GM19438 (cell line): ENCODE measurements at regions not wholly inside any gene's neighbourhood (a gene's known extent, or its start where the extent isn't known, plus 50 kb on each side); places are given as distances from the start of the nearest gene placed in this dataset.

ENCODE experiments used
- ATAC-seq: cut with Tn5 transposase; IDR thresholded peaks from one replicate; pipeline ENCODE4 v1.9.1; 2021; ENCODE audit warnings: low read depth; ENCODE audit not compliant: unreplicated experiment

- ATAC-seq: no peak
These were observed 152.3 kb upstream of the ZNF516 start for GRCh38 chr18:76647322-76647721.

DNA sequence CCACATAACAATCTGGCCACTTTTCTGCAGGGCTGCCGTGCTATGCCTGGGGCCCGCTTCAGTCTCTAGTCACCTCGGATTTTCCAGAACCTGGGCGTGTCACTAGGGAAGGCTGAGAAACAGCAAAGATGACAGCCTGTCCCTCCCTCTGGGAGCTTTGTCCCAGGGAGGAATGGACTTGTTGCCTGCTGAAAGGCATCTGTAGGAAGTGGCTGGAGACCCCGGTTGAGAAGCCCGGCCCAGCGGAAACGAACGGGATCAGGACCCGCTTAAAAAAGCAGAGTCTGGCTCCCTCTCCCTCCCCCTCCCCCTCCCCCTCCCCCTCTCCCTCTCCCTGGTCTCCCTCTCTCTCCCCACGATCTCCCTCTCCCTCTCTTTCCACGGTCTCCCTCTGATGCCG lies 149.5 kb upstream of the ZNF516 start:
- no peak for ATAC-seq

- ATAC-seq: no peak
These were observed 149.0 kb upstream of the ZNF516 start for GRCh38 chr18:76643996-76644395.

- no peak for ATAC-seq
These were observed 148.2 kb upstream of the ZNF516 start for GRCh38 chr18:76643199-76643598.

GRCh38 chr18:76640438-76640837 lies 145.4 kb upstream of the ZNF516 start:
- no peak for ATAC-seq

DNA sequence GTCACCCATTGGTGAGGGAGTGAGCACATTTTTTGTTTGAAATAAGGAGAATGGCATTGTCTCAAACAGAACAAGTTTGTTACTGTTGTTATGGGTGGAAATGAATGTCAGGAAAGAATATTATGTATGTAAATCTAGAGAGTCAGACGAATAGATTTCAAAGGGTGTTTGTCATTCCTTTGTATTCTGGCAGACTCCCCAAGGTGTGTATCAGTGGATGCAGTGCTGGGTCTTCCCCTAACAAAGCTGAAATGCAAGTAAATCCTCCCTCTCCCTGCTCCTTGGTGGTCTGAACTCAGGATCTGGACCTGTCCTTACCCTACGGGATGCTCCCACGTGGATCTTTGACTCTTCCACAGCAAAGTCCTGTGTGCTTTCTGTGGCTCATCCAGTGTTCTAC lies 139.5 kb upstream of the ZNF516 start:
- ATAC-seq: no peak

DNA sequence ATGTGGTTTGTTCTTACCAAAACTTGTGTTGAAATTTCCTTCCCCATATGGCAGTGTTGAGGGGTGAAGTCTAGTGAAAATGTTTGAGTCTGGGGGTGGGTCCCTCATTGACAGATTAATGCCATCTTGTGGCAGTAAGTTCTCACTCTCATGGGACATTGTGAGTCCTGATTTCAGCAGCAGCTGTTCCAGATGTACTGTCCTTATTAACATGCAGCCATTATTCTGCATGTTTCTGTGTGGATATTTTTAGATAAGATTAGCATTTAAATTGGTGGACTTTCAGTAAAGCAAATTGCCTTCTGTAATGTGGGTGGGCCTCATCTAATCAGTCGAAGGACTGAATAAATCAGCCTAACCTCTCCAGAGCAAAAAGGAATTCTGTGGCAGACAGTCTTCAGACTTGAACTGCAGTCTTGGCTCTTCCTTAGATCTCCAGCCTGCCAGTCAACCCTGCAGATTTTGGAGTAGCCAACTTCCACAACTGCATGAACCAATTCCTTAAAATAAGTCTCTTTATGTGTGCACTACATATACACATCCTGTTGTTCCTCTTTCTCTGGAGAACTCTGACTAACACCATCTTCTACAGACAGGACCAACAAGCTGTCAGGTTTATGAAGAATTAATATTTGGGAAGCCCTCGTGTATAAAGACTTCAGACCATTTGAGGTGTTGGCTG lies 138.7 kb upstream of the ZNF516 start:
- ATAC-seq: no peak

GRCh38 chr18:76627444-76627843 lies 132.4 kb upstream of the ZNF516 start:
- ATAC-seq: no peak

DNA sequence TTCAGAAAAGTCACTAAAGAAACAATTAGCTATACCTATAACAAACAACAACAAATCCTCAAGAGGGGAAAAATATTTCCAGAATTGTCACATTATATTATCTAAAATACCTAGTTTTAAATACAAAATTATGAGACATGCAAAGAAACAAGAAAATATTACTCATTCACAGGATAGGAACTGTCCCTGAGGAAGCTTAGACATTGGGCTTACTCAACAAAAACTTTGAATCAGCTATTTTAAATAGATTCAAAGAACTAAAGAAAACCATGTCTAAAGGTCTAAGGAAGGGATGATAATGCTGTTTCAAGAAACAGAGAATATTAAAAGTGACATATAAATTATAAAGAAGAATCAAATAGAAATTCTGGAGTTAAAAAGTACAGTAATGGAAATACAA lies 131.9 kb upstream of the ZNF516 start:
- ATAC-seq: no peak

DNA sequence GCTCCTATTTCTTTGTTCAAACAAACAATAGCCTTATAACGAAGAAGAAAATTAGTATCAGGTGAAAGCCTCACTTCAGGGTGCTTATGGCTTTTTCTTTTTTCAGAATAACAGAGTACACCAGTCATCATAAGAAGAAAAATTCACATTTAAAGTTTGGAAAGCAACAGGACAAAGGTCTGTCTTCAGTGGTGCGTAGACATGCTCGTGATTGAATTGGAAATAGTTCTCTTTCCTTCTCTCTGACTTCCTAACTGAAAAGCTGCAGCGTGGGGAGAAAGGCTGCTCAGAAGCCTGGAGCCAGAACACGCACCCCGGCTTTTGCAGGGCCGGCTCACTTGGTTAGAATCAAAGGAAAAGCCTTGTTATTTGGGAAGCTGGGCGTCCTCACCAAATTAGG lies 127.6 kb upstream of the ZNF516 start:
- ATAC-seq: no peak

GRCh38 chr18:76621782-76622495 lies 126.9 kb upstream of the ZNF516 start:
- ATAC-seq: no peak

DNA sequence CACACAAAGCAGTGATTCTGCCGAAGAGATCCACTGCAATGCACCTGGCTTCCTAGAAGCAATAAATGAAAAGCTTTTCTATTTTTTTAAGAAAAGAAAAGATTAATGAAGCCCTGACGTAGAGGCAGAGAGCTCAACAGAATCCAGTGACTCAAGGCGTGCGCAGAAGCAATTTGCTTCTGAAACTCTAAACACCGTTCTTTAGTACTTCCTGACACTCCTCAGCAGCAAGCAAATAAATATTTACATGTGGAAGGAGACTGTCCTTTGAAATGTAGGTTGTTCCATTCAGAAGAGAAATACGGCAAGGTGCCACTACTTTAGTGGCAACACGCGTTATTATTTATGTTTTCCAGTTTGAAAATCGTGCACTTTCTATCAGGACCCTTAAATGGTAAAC lies 126.2 kb upstream of the ZNF516 start:
- no peak for ATAC-seq

DNA sequence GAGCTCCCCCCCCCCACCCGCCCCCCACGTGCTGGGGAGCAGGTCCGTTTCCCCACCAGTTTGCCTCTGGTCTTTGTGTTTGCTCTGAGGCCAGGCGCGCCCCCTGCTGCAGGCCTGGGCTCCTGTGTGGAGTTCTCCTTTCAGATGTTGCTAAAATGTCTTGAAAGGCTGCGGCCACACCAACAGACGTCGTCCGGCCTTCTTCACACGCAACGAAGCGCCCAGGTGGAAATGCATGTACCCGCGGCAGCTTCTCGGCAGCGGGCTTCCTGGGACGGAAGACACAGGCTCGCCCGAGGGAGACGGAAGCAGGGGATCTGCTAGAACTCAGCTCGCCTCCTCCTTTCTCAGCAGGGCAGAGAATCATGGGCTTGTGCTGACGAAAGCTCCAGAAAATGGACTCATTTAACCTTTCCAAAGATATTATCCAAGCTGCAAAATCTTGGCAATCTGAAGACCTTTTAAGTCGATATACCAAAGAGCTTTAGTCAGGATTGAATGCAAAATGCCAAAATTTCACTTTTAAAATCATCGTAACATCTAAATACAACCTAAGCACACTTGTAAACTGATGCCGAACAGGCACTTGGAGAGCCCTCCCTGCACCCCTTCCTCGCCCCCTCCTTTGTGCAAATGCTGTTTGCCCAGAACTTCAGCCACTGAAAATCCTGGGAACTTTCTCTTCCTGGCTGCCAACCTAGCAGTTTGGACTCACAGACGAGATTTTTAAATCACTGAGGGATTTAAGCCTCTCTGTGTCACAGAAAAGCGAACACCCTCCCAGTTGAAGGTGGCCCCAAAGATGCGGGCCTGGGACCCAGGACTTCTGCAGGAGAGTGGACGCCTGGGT lies 125.5 kb upstream of the ZNF516 start:
- peak; percentile 92 for ATAC-seq

DNA sequence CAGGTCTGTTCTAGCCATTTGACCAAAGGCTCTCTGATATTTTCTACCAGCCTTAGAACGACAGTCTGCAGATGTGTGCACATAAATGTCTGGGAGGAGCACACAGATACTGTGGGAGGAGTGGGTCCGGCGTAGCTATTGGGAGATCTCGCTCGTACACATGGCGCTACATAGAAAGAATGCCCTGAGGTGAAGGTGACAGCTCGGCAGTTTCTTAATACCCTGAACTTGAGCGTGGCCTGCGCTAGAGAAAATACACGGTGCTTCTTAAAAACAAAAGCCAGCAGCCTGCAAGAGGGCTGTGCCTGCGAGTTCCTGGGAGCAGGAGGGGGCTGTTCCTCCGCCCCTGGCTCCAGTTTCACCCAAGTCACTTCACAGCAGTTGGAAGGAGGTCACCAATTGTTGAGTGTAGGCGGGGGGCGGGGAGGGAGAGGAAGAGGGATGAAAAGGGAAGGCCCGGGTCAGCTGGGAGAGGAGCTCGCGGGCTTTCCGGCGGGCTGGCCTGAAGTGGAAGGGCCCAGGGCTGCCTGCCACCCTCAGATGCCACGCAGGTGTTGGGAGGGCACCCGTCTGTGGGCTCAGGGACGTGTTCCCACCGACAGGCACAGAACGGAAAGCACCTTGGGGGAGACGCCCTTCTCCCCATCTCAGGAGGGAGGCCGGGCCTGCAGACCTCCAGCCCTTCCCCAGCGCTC lies 124.7 kb upstream of the ZNF516 start:
- ATAC-seq: peak; percentile 38

DNA sequence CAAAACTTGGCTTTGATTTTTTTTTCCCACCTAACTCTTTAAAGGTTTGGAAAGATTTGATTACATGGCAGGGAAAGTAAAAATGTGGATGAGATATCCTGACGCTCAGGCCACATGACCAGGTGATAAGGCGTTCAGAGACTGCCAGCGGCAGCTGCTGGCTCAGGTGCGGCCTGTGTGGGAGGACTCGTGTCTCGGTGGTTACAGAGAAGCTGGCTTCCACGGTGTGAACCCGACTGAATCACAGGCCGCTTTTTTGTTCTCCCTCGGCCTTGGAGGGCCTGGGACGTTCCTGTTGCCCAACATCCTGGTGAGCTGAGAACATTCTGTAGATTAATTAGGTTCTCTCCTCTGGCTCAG lies 124.2 kb upstream of the ZNF516 start:
- ATAC-seq: no peak

- no peak for ATAC-seq
These were observed 123.7 kb upstream of the ZNF516 start for GRCh38 chr18:76618721-76619120.

GRCh38 chr18:76616373-76616772 lies 121.3 kb upstream of the ZNF516 start:
- no peak for ATAC-seq

GRCh38 chr18:76615065-76615733 lies 120.2 kb upstream of the ZNF516 start:
- no peak for ATAC-seq

GRCh38 chr18:76613755-76614120 lies 118.7 kb upstream of the ZNF516 start:
- ATAC-seq: no peak

- ATAC-seq: no peak
These were observed 118.2 kb upstream of the ZNF516 start for GRCh38 chr18:76613053-76613754.
